ENCODE measurements at regions not wholly inside any gene's neighbourhood (a gene's known extent, or its start where the extent isn't known, plus 50 kb on each side); places are given as distances from the start of the nearest gene placed in this dataset.
A peak's percentile ranks its signal among the peaks of the same experiment; 100 is the strongest.
"Not testable (repeated sequence)": the region's sequence is repeated elsewhere in the genome, so short reads cannot be mapped to it uniquely, and the experiment has no call there.

DNA sequence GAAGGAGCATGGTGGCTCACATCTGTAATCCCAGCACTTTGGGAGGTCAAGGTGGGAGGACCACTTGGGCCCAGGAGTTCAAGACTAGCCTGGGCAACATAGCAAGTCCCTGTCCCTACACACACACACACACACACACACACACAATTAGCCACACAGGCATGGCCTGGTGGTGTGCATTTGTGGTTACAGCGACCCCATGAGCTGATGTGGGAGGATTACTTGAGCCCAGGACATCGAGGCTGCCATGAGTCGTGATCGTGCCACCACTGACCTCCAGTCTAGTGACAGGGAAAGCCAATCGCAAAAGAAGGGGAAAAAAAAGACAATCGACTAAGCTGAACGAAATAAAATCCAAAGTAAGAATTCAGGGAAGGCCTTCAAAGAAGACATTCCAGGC, 67.9 kb downstream of the TBX3 start:
- no peak for DNase-seq

DNA sequence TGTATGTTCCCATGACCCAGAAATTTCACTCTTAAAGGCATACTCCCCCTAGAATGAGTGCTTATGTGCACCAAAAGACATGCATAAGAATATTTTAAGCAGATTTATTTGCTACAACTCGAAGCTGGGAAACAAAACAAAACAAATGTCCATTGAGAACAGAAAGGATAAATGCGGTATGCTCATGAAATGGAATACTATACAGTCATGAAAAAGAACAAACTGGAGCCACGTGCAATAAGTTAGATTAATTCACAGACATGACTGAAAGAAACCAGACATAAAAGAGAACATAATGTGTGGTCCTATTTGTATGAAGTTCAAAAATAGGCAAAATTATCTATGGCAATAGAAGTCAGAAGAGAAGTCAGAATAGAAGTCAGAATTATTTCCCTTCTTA, 69.9 kb downstream of the TBX3 start:
- DNase-seq, result no peak

DNA sequence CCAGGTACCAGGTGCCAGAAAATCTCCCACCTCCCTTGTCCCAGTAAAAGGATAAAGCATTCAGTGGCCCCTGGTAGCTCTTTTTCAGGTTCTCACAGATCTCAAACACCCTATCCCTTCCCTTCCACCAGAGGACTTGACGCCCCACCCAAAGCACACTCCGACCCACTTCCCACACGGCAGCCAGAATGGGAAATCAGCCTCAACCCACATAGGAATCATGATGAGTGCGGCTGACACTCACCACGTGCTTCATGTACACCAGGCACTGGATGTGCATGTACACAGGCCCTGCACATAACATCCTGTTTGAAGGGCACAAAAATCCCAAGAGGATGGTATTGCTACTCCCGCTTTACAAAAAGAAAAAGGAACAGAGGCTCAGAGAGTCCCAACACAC, 71.9 kb downstream of the TBX3 start:
- no peak for DNase-seq

DNA sequence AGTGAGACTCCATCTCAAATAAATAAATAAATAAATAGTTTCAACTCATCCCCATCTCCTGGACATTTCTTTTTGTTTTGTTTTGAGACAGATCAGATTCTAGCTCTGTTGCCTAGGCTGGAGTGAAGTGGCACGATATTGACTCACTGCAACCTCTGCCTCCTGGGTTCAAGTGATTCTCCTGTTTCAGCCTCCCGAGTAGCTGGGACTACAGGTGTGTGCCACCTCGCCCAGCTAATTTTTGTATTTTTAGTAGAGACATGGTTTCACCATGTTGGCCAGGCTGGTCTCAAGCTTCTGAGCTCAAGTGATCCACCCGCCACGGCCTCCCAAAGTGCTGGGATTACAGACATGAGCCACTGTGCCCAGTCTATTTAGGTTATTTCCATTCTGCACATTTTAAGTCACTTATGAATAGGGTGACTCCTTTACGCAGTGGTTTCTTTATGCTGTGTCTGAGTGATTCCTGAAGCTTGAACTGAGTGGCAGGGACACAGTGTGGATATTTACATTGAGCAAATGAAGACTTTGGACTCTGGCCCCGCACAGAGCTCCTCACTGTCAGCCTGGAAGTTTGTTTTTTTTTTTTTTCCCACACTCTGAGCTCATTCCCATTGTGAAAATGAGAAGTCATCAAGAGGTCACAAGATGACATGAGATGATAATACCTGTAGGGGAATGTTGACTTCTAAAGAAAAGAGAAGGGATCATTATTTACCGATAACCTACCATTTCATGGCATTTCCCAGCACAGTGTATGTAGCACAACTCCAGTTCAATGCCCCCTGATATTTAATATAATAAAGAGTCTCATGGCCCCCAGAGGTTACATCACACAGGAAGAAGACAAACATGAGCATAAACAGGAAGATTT, 72.6 kb downstream of the TBX3 start:
- no peak for DNase-seq

DNA sequence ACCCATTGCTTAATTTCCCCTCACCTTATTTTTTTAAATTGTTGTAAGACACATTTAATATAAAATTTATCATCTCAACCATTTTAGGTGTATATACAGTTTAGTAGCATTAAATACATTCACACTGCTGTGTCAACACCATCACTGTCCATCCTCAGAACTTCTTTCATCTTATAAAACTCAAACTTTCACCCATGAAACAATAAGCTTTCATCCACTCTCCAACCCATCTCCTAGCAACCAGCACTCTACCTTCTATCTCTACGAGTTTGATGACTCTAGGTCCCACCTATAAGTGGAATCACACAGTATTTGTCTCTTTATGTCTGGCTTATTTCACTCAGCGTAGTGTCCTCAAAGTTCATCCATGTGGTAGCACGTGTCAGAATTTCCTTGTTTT, 75.5 kb downstream of the TBX3 start:
- no peak for DNase-seq

DNA sequence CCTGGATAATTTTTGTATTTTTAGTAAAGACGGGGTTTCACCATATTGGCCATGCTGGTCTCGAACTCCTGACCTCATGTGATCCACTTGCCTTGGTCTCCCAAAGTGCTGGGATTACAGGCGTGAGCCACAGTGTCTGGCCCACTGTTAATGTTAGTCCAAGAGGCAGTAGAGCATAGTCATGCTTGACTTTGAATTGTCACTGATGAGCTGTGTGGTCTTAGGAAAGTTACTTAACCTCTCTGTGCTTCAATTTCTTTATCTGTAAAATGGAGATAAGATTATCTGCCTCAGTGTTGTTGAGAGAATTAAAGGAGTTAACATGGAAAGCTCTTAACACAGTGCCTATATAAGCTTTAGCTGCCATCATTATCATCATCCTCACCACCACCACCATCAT, 78.1 kb downstream of the TBX3 start:
- no peak for DNase-seq

DNA sequence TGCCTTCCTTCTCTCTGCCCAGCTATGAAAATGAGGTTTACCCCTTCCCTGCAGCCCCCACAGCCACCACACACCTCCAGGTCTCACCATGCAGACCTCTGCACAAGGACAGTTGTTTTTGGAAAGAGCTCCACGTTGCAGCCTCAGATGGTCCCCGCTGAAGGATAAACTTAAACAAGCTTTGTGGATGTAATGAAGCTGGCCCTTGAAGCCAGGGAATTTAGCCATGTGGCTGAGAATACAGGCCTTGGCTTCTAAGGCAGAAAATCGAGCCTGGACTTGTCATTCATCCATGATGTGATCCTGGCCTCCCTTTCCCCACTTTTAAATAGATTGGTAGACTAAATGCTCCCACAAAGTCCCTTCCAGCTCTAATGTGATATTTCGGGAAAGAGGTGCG, 79.4 kb downstream of the TBX3 start:
- no peak for DNase-seq

DNA sequence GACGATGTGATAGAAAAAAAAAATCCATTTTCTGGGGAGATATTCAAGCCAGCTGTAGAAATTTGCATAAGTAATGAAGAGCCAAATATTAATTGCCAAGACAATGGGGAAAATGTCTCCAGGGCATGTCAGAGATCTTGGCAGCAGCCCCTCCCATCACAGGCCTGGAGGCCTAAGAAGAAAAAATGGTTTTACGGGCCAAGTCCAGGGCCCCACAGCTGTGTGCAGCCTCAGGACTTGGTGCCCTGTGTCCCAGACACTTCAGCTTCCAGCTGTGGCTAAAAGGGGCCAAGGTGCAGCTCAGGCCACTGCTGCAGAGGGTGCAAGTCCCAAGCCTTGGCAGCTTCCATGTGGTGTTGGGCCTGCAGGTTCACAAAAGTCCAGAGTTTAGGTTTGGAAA, 83.4 kb downstream of the TBX3 start:
- DNase-seq, result not testable (repeated sequence)

DNA sequence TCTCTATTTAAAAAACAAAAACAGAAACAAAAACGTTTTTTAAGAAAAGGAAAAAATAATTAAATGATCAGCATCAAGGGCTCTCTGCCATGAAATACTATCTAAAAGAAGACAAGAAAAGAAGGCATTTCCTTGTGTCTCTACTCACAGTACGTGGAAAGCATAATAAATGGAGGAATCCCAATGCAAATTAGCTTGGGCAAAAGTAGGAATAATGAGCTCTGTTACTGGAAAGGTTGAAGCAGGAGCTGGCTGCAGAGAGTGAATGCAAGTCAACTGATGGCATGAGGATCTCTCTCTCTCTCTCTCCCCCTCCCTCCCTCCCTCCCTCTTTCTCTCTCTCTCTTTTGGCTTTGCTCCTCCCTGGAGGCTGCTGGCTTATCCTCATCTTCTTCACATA, 85.9 kb downstream of the TBX3 start:
- DNase-seq, result no peak

DNA sequence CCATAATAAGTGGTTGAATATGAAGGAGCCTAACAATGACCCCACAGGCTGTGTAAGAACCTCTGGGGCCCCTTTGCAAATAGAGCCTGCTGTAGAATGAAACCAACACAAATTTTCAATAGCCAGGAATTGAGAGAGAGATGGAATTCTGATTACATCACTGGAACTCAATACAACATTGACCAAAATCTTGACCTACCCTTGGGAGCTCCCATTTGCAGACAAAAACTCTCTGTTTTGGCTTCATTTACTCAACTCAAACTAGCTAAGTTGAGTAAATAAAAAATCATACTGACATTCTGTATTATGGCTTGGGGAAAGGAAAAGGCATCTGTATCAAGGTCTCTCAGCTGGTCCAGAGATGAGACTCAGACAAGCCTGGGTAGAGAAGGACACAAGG, 91.0 kb downstream of the TBX3 start:
- DNase-seq, result no peak

DNA sequence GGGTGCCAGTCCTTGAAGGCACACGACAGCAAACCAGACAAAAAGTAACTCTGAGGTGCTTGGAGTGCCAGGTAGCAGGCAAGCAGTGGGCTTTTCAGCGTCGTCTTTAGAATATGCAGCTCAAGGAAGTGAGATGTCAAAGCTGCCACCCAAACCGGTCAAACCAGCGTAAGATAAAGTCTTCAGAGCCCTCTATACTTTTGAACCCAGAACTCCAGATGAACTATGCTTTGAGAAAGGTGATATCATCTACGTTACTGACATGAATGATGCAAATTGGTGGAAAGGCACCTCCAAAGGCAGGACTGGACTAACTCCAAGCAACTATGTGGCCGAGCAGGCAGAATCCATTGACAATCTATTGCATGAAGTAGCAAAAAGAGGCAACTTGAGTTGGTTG, 95.9 kb downstream of the TBX3 start:
- no peak for DNase-seq

DNA sequence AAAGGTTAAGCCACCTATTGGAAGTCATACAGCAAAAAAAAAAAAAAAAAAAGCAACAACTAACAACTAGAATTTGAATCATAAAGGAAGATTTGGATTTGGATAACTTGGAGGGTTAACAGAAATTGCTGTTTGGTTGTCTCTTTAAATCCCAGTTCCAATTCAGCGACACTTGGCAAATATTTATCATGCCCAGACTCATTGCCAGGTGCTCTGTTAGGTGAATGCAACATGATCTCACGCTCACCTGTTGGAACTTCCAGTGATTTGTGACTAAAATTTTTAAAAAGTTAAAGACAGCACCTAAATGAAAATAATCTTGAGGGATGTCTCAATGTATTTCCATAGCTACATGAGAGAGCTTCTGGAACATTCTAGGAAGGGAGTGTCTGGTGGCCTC, 103.7 kb downstream of the TBX3 start:
- DNase-seq, result peak; percentile 7

DNA sequence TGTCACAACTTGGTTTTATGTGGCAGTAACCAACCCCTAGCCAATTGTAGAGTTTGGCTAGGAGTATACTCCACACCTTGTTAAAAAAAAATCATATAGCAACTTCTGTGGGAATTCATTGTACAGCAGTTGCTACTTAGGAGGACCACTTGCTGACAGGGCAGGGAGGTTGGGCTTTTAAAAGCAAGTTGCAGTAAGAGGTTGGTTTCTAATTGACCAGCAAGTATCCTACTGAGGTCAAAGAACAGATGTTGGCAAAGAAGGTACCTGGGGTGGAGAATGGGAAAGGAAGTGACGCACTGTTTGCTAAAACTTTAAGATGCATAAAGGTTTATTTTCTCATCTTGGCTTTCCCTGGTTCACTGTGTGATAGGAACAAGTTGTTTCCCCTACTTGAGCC, 104.6 kb downstream of the TBX3 start:
- DNase-seq, result no peak

DNA sequence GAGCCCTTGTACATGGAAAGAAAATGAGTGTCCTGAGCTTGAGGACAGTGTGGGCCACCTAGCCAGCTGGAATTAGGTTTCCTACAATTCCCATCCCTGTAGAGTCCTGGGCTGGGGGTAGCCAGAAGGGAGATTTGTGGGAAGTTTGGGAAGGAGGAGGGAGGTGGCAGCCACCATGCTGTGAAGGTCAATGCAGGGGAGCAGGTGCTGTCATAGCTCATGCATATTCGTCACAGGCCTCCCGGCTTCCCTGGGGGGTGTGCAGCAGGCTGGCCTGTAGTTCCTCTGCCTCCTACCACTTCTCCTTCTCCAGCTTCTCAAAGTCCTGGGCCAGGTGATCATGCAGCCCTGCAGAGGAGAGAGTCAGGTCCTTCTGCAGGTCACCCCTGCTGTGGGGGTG, 121.3 kb downstream of the TBX3 start:
- DNase-seq, result no peak

DNA sequence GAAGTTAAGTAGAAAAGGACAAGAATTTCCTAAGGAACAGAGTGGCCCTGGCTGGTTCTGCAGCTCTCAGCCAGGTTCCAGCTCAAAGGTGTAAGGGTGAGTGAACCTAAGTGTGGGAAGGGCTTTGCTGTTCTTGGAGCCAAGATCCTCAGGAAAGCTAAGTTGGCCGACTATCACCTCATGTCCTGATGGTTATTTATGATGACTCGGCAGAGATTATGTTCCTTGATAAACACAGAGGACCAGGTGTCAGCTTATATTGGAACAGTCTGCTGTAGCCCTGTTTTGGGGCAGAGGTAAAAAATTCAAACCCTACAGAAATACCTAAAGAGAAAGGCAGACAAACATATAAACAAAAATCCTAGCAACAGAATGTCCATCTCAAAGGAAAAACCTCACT, 128.5 kb downstream of the TBX3 start:
- no peak for DNase-seq

DNA sequence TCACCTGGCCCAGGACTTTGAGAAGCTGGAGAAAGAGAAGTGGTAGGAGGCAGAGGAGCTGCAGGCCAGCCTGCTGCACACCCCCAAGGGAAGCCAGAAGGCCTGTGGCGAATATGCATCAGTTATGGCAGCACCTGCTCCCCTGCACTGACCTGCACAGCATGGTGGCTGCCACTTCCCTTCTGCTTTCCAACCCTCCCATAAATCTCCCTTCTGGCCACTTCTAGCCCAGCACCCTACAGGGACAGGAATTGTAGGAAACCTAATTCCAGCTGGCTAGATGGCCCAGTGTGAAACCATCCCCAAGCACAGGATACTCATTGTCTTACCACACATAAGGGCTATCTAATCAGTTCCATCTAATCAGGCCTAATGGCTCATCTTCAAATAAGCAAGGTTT, 136.3 kb downstream of the TBX3 start:
- no peak for DNase-seq

DNA sequence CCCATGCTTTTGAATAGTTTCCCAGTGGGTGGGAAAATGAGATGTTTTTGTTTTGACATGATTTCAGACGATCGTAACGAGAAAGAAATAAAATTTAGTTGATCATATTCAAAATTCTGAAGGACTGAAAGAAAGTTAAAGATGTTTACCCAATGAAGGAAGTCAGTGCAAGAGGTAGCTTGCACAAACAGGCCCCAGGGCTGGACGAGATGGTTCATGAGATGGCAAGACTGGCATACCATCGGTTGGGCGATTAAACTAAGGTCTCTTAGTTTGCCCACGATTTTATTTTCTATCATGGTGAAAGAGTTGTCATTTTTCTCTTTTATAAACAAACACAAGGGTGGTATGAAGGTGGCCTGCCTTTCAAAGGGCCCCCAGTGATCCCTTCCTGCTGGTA, 124.5 kb upstream of the TBX5 start:
- no peak for DNase-seq

DNA sequence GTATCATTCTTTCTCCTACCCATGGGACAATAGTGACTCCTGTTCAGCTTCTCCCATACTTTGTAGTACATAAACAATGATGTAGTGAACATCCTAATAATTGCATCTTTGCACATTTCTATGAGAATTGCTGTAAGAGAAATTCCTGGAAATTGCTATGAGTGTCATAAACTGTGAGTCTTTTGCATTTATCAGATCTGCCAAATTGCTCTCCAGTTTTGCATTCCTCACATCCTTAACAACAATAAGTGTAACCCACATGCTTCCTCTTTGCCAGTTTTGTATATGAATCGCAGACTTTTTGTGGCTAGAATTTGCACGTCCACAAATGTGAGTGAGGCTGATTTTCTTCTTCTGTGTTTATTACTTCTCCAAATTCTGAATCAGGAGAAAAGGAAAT, 124.0 kb upstream of the TBX5 start:
- no peak for DNase-seq

DNA sequence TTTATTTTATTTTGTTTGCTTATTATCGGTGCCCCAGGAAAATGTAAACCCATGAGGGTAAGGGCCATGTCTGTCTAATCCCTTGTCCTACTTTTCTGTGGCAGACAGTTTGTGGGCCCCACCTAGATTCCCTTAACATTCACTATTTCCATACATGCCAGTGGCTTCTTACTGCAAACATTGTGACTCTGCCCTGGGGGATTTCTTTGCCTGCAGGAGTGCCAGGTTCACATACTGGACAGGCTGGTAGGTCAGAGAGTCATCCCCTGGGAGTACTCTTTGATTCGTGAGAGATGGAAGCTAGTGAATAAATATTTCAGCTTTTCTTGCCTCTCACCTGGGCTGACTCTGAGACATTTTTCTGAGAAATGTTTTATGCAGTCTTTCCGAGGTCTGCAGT, 122.8 kb upstream of the TBX5 start:
- no peak for DNase-seq

DNA sequence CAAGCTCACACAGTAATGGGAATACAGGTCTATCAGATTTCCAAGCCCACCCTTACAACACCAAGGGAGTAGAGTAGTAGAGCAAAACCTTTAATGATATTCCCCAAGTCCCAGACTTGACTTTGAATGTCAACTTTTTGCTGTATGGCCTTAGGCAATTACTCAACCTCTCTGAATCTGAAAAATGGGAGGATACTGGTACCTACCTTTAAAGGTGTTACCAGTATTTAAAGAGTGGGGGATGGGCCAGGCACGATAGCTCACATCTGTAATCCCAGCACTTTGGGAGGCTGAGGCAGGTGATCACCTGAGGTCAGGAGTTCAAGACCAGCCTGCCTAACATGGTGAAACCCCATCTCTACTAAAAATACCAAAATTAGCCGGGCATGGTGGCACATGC, 115.2 kb upstream of the TBX5 start:
- not testable (repeated sequence) for DNase-seq

DNA sequence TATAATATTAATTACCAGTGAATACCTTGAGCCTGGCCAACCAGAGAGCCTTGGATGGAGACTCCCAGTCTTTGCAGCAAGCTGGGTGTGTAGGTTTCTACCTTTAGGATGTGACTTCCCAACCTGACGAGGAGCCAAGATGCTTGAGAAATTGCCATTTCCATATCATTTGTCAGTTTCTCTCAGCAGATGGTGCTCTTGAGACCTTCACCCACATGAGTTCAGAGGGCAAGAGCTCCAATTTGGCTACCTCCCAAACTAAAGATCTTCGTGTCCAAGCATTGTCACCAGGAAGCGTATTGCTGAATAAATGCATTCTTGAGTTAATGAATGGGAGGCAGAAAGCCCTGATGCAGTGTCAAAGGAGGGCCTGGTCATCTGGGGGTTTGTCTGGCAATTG, 106.4 kb upstream of the TBX5 start:
- DNase-seq, result no peak

DNA sequence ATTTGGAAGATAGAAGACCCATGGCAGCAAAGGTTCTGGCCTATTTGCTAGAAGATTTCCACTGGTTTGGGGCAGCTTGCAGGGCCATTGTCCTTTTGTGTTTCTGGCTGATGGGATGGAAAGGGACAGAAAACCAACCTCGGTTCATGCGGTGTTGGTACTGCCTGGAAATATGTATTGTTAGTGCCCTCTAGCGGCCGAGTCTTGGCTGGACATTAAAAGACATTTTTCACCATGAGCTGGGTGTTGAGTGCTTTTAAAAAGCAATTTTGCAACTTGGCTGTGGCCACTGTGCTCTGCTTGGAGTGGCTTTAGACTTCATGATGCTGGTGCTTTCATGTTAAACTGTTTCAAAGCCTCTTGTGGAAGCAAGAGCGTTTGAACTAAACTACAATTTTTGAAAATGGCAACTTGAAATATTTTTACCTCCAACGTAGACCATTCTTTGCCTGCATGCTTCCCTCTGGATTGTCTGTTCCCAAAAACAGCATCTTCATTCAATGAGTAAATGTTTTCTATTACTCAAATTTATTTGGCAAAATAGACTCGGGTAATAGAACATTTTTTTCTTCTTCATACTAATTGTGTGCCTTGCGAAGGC, 102.7 kb upstream of the TBX5 start:
- DNase-seq, result peak; percentile 79

DNA sequence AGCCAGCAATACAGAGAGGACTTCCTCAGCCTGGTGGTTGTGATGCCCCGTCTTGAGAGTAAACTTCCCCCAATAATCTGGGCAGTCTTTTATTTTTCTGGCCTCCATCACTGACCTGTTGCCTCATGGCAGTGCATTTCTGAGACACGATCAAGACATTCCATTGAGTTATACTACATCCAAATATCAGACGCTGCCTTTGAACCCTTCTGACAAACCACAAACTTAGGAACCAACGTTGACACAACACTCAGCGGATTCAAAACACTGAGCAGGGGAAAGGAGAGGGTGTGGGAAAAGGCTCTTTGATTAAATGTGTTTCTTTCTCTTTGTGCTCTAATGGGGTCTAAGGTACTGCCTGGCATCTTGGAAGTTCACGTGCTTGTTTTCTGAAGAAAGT, 100.7 kb upstream of the TBX5 start:
- no peak for DNase-seq

DNA sequence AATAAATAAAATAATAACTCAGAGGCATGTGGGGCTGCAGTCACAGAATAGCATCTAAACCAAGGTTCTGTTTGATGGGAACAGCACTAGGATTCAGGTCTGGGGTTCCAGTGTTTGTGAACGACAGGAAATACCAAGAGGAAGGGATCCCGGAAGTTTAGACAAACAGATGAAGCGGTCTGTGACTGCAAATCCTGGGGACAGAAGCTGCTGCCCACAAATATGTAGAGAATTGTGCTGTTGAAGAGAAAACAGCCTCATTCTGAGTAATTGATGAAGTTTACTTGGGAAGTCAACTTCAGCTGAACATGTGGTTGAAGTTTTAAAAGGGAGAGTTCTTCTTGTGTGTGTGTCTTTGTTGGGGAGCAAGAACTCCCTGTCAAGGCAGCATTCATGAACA, 98.4 kb upstream of the TBX5 start:
- DNase-seq, result no peak

DNA sequence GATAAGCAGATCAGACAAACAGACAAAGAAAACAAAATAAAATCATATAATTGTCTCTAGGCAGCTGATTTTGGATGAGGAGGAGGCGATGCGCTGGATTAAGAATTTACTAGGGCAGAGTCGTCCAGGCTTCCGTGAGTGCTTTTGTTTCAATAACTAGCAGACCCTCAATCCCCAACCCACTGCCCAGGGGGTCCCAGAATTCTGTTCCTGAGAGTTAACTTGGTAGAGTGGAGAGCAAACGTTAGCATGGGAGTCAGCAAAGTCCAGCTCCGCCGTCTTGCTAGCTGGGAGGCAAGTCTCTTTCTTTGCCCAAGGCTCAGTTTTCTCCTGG, 95.5 kb upstream of the TBX5 start:
- no peak for DNase-seq

Measured in NCI-H1105 treated with DMSO at 0.1 percent for 48 hours (cell line).